Osteoblast (primary cell): ENCODE measurements at regions not wholly inside any gene's neighbourhood (a gene's known extent, or its start where the extent isn't known, plus 50 kb on each side); places are given as distances from the start of the nearest gene placed in this dataset.

ENCODE experiments used
- DNase-seq: peaks from one replicate; pipeline ENCODE4 v3.0.0; 2011; ENCODE audit warnings: low spot score, mixed read lengths; ENCODE audit not compliant: insufficient read length; ENCODE audit errors: missing footprints
- H2AFZ ChIP-seq: 2 replicates; pipeline ENCODE4 v1.6.0; 2011; ENCODE audit warnings: mild to moderate bottlenecking, low read length
- H3K27ac ChIP-seq: 2 replicates; pipeline ENCODE4 v1.5.1; 2011; ENCODE audit warnings: mild to moderate bottlenecking, low read depth, low read length, moderate library complexity
- H3K27me3 ChIP-seq: 2 replicates; pipeline ENCODE4 v1.6.0; 2012; ENCODE audit warnings: mild to moderate bottlenecking, control low read depth, inconsistent platforms, low read length, moderate library complexity; ENCODE audit not compliant: insufficient read depth
- H3K36me3 ChIP-seq: 2 replicates; pipeline ENCODE4 v1.5.1; 2011; ENCODE audit warnings: mild to moderate bottlenecking, low read length, control low read depth, moderate library complexity; ENCODE audit not compliant: insufficient read depth
- H3K4me1 ChIP-seq: 2 replicates; pipeline ENCODE4 v1.5.1; 2011; ENCODE audit warnings: mild to moderate bottlenecking, low read length, control low read depth, moderate library complexity; ENCODE audit not compliant: insufficient read depth
- H3K4me2 ChIP-seq: 2 replicates; pipeline ENCODE4 v1.6.0; 2011; ENCODE audit warnings: mild to moderate bottlenecking, low read length; ENCODE audit not compliant: insufficient read depth
- H3K4me3 ChIP-seq: fragments of 200-600 bp; sonication (generic); 3 replicates; pipeline ENCODE4 v1.5.1; 2012; ENCODE audit warnings: mild to moderate bottlenecking, low read length, inconsistent platforms; ENCODE audit not compliant: insufficient read depth
- H3K79me2 ChIP-seq: 2 replicates; pipeline ENCODE4 v1.6.0; 2012; ENCODE audit warnings: mild to moderate bottlenecking, low read length, control low read depth, inconsistent platforms; ENCODE audit not compliant: insufficient read depth
- H3K9me3 ChIP-seq: 2 replicates; pipeline ENCODE4 v1.5.1; 2011; ENCODE audit warnings: low read depth, low read length, control low read depth
- H4K20me1 ChIP-seq: 2 replicates; pipeline ENCODE4 v1.6.0; 2012; ENCODE audit warnings: mild to moderate bottlenecking, low read length, control low read depth; ENCODE audit not compliant: insufficient read depth
- TF ChIP-seq, protein P1 (sequence below): IDR thresholded peaks from 2 replicates; pipeline ENCODE4 v1.5.1; 2011; ENCODE audit warnings: mild to moderate bottlenecking, low read depth, low read length, moderate library complexity; ENCODE audit errors: extremely low read depth

DNA sequence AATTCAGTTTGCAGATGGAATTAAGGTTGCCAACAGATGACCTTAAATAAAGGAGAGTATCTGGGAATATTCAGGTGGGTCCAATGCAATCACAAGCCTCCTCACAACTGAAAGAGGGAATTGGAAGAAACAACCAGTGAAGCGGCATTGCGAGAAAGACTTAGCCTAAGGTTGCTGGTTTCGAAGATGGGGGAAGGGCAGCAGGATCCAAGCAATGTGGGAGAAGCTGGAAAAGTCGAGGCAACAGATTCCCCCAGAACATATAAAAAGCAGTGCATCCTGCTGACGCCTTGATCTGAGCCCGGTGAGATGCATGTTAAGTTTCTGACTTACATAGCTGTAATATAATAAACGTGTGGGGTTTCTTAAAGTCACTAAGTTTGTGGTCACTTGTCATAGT lies 162.5 kb downstream of the NDUFA10 start:
- H3K27ac ChIP-seq = no peak overlapping the region
- H3K4me2 ChIP-seq = no peak overlapping the region
- no peaks in the 10 kb centered on the region for H3K79me2 ChIP-seq
- H3K4me1 ChIP-seq = no peaks in the 10 kb centered on the region
- DNase-seq = no peak
- TF ChIP-seq, protein P1, sequence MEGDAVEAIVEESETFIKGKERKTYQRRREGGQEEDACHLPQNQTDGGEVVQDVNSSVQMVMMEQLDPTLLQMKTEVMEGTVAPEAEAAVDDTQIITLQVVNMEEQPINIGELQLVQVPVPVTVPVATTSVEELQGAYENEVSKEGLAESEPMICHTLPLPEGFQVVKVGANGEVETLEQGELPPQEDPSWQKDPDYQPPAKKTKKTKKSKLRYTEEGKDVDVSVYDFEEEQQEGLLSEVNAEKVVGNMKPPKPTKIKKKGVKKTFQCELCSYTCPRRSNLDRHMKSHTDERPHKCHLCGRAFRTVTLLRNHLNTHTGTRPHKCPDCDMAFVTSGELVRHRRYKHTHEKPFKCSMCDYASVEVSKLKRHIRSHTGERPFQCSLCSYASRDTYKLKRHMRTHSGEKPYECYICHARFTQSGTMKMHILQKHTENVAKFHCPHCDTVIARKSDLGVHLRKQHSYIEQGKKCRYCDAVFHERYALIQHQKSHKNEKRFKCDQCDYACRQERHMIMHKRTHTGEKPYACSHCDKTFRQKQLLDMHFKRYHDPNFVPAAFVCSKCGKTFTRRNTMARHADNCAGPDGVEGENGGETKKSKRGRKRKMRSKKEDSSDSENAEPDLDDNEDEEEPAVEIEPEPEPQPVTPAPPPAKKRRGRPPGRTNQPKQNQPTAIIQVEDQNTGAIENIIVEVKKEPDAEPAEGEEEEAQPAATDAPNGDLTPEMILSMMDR = no peak
- H3K4me3 ChIP-seq = no peak overlapping the region
- no peaks in the 10 kb centered on the region for H3K9me3 ChIP-seq
- no peaks in the 10 kb centered on the region for H3K27me3 ChIP-seq
- H4K20me1 ChIP-seq = no peaks in the 10 kb centered on the region
- H2AFZ ChIP-seq = no peak overlapping the region
- no peaks in the 10 kb centered on the region for H3K36me3 ChIP-seq

GRCh38 chr2:239858179-239858578 lies 167.0 kb downstream of the NDUFA10 start:
- H3K4me1 ChIP-seq = no peaks in the 10 kb centered on the region
- no peaks in the 10 kb centered on the region for H3K36me3 ChIP-seq
- no peak for DNase-seq
- H4K20me1 ChIP-seq = no peaks in the 10 kb centered on the region
- no peaks in the 10 kb centered on the region for H3K27me3 ChIP-seq
- H3K9me3 ChIP-seq = no peaks in the 10 kb centered on the region
- H2AFZ ChIP-seq = no peak overlapping the region
- H3K4me2 ChIP-seq = no peak overlapping the region
- no peak overlapping the region for H3K4me3 ChIP-seq
- TF ChIP-seq, protein P1 = no peak
- no peaks in the 10 kb centered on the region for H3K79me2 ChIP-seq
- no peak overlapping the region for H3K27ac ChIP-seq

GRCh38 chr2:239857591-239857990 lies 167.6 kb downstream of the NDUFA10 start:
- no peaks in the 10 kb centered on the region for H3K9me3 ChIP-seq
- TF ChIP-seq, protein P1 = no peak
- H3K4me3 ChIP-seq = no peak overlapping the region
- H3K4me1 ChIP-seq = no peaks in the 10 kb centered on the region
- no peaks in the 10 kb centered on the region for H4K20me1 ChIP-seq
- DNase-seq = no peak
- no peak overlapping the region for H3K4me2 ChIP-seq
- H3K27me3 ChIP-seq = no peaks in the 10 kb centered on the region
- H3K79me2 ChIP-seq = no peaks in the 10 kb centered on the region
- H3K27ac ChIP-seq = no peak overlapping the region
- no peak overlapping the region for H2AFZ ChIP-seq
- no peaks in the 10 kb centered on the region for H3K36me3 ChIP-seq

- TF ChIP-seq, protein P1 = no peak
- no peak overlapping the region for H2AFZ ChIP-seq
- H3K4me2 ChIP-seq = no peak overlapping the region
- H4K20me1 ChIP-seq = no peaks in the 10 kb centered on the region
- no peaks in the 10 kb centered on the region for H3K79me2 ChIP-seq
- DNase-seq = no peak
- no peaks in the 10 kb centered on the region for H3K4me1 ChIP-seq
- H3K27me3 ChIP-seq = no peaks in the 10 kb centered on the region
- H3K36me3 ChIP-seq = no peaks in the 10 kb centered on the region
- no peaks in the 10 kb centered on the region for H3K9me3 ChIP-seq
- no peak overlapping the region for H3K4me3 ChIP-seq
- no peak overlapping the region for H3K27ac ChIP-seq
Observed at GRCh38 chr2:239856620-239857285, 168.4 kb downstream of the NDUFA10 start.
